ENCODE measurements at regions not wholly inside any gene's neighbourhood (a gene's known extent, or its start where the extent isn't known, plus 50 kb on each side); places are given as distances from the start of the nearest gene placed in this dataset.

GRCh38 chr3:67781871-67782270 lies 127.5 kb upstream of the SUCLG2 start:
- DNase-seq (ENCODE audit: low spot score), result no peak
- intact Hi-C loops (cut with DNase I), result no loop called here

DNA sequence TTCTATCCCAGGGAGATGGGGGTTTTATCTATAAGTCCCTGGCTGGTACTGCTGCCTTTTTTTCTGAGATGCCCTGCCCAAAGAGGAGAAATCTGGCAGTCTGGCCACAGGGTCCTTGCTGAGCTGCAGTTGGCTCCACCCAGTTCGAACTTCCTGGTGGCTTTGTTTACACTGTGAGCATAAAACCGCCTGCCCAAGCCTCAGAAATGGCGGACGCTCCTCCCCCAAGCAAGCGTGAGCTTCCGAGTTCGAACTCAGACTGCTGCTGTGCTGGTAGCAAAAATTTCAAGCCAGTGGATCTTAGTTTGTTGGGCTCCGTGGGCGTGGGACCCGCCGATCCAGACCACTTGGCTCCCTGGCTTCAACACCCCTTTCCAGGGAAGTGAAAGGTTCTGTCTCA lies 126.8 kb upstream of the SUCLG2 start:
- intact Hi-C loops (cut with DNase I), result no loop called here

DNA sequence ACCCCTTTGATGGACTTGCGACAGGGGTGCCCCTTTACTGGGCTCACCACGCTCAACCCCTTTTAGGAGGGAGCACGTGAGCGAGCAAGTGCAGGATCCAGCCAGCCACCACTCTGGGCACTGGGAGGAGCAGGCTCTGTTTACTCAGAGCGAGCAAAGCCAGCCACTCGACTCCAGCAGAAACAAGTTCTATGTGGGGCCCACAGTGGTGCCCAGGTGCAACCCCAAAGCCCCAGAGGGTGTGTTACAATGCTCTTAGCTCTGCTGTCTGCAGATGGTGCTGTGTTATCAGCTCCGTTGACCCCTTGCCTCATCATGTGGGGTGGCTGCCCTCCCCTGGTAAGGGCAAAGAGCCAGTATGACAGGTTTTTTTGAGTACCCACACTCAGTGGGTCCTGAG lies 120.3 kb upstream of the SUCLG2 start:
- intact Hi-C loops (cut with DNase I), result no loop called here
- no peak for DNase-seq (ENCODE audit: low spot score)

More for the DNA sequence above, 126.8 kb upstream of the SUCLG2 start:
- no peak for DNase-seq (ENCODE audit: low spot score)

GRCh38 chr3:67765575-67765974 lies 111.2 kb upstream of the SUCLG2 start:
- DNase-seq (ENCODE audit: low spot score), result no peak
- intact Hi-C loops (cut with DNase I), result no loop called here

DNA sequence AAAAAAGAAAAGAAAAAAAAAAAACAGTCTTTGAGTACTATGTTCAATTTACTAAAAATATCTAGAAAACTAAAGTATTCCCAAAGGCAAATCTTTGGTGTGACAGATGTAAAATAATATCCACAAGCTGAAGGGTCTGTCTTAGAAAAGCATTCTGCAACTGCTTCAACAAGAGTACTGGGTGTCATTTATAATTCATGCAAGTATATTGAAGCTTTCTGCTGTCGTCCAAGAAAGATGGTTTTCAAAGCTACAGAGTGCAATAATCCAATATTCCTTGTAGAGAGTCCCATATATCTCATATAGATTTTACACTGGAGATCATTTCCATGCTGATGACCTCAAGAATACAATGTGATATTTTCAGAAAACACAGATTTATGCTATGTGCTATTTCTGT lies 90.9 kb upstream of the SUCLG2 start:
- no peak for DNase-seq (ENCODE audit: low spot score)
- intact Hi-C loops (cut with DNase I), result no loop called here

DNA sequence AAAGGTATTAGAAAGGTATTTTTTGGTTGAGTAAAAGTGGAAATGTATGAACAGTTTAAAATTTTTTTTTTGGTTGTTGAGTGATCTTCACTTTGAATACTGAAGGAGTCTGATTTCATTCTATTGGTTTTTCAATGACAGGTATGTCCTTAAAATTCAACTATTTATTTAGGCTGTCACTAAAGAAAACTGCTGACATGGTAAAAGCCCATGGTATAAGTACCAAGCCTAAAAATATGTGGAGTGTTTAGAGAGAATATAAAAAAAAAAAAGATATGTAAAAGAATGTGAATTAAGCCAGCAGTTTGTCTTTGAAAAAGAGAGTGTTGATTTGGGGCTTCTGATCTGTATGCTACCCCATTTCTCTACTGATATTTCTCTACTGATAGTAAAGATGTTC lies 90.3 kb upstream of the SUCLG2 start:
- intact Hi-C loops (cut with DNase I), result no loop called here
- no peak for DNase-seq (ENCODE audit: low spot score)

GRCh38 chr3:67739851-67740250 lies 85.4 kb upstream of the SUCLG2 start:
- intact Hi-C loops (cut with DNase I), result no loop called here
- DNase-seq (ENCODE audit: low spot score), result no peak

DNA sequence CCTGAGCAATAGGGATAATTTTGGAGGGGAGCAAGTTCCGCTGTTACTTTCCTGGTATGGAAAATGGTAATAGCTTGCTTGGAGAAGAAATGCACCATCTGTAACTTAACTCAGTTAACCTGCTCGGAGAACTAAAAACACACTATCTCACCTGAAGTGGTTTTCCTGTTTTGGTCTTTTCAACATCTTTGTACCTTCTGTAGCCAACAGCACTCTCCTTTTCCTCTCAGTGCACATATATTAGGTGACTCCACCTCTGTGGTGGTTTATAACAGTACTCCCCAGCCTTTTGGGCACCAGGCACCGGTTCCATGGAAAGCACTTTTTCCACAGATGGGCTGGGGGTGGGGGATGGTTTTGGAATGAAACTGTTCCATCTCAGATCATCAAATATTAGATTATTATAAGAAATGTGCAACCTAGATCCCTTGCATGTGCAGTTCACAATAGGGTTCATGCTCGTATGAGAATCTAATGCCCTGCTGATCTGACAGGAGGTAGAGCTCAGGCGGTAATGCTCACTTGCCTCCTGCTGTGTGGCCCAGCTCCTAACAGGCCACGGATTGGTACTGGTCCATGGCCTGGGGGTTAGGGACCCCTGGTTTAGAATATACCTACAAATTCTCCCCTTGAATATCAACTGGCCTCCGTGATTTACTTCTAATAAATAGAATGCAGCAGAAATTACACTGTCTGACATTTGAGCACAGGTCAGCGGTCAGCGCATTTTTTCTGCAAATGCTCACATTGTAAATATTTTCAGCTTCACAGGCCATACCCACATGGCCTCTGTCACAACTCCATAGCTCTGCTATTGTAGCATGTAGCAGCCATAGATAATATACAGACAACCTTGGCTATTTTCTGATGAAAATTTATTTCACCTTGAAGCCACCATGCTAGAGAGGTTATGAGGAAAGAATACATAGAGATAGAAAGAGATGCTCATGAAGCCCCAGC lies 83.8 kb upstream of the SUCLG2 start:
- intact Hi-C loops (cut with DNase I), result no loop called here
- no peak for DNase-seq (ENCODE audit: low spot score)

GRCh38 chr3:67737140-67737539 lies 82.7 kb upstream of the SUCLG2 start:
- intact Hi-C loops (cut with DNase I), result no loop called here

DNA sequence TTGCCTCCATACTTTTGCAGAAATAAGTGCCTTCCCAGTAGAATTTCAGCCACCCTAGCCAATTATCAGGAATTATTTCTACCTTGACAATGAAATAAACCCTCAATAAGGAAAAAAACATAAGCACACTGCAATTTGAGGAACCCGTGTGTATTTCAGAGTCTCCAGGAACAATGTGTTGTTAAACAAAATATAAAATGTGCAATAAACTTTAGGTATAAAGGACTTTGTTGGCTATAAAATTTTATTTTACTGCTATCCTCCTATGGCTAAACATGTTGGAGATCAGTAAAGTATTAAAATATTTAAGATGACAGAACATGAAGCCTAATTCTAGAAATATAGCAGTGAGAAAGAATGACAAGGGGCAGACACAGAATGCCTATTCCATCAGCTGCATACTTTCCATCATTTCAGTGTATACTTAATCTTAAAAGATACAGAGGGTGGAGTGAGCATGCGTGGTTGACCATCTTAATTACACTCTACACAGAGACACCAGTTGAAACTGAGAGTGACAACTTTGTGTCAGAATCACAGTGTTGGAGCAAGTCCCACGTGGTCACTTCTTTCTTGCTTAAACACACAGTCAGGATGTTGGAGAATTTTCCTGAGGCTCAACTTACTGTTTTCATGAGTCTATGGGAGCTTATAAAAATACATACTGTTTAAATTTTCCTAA lies 79.0 kb upstream of the SUCLG2 start:
- intact Hi-C loops (cut with DNase I), result no loop called here
- DNase-seq (ENCODE audit: low spot score), result no peak

More at GRCh38 chr3:67737140-67737539, 82.7 kb upstream of the SUCLG2 start:
- DNase-seq (ENCODE audit: low spot score), result no peak

DNA sequence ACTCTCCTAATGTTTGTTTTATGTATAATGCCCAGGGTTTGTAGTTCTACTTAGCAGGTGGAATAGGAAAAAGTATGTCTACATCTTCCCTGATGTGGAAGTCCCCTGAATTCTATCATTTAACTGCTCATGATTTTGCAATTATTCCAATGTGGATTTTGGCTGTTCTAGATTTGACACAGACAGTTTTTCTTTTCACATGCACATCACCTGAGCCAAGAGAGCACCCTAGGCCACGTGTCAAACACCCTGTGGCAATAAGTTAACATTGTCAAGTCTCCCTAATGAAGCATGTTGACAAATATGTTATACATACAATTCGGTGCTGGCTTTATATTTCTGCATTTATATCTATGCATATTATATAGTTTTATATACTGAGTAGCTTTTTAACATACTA lies 70.0 kb upstream of the SUCLG2 start:
- no peak for DNase-seq (ENCODE audit: low spot score)
- intact Hi-C loops (cut with DNase I), result no loop called here

- intact Hi-C loops (cut with DNase I), result no loop called here
- DNase-seq (ENCODE audit: low spot score), result no peak
Measured at GRCh38 chr3:67723863-67724262, 69.5 kb upstream of the SUCLG2 start.

GRCh38 chr3:67719333-67719732 lies 64.9 kb upstream of the SUCLG2 start:
- intact Hi-C loops (cut with DNase I), result no loop called here
- DNase-seq (ENCODE audit: low spot score), result no peak

- intact Hi-C loops (cut with DNase I), result no loop called here
- no peak for DNase-seq (ENCODE audit: low spot score)
Measured at GRCh38 chr3:67715971-67716370, 61.6 kb upstream of the SUCLG2 start.

DNA sequence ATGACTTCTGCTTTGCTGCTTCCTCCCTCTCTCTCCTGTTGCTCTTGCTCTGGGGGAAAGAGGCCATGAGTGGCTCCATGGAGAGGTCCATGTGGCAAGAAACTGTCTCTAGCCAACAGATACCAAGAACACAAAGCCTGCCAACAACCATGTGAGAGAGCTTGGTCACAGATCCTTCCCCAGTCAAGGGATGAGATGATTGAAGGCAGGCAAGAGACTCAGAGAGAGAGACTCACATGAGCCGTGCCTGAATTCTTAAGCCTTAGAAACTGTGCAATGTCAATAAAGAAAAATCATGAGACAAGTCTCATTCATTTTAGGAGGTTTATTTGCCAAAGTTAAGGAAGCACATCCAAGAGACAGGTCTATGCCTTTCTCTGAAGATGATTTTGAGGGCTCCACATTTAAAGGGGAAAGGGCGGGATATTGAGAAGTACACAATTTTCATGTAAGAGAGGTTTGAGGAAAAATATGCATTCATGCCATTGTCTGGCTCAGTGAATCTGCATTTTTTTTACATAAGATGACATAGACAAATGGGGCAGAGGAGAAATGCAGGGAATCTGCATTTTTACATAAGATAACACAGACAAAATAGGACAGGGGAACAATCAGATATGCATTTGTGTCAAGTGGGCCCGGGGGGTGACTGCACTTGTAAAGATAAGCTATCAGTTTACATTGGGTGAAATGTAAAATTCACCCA lies 59.5 kb upstream of the SUCLG2 start:
- intact Hi-C loops (cut with DNase I), result no loop called here
- DNase-seq (ENCODE audit: low spot score), result no peak

DNA sequence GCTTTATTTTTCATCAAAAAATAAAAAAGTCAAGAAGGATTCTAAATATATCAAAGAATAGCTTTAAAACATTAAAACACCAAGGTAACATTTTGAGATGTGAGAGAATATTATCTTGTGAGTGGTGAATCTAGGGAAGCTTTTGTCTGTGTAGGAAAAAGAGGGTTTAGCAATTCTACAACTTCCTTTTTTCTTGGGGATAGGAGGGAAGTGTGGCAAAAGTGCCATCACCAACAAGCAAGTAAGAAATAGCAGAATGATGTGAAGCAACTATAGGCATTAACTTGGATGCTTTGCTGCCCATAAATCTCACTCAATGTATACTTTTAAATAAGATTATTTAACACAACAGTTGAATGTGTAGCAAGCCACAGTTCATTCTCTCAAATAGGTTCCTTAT lies 57.8 kb upstream of the SUCLG2 start:
- intact Hi-C loops (cut with DNase I), result no loop called here
- DNase-seq (ENCODE audit: low spot score), result no peak

- DNase-seq (ENCODE audit: low spot score), result no peak
- intact Hi-C loops (cut with DNase I), result no loop called here
Measured at GRCh38 chr3:67710396-67710795, 56.0 kb upstream of the SUCLG2 start.

GRCh38 chr3:67706934-67707333 lies 52.5 kb upstream of the SUCLG2 start:
- no peak for DNase-seq (ENCODE audit: low spot score)
- intact Hi-C loops (cut with DNase I), result no loop called here

DNA sequence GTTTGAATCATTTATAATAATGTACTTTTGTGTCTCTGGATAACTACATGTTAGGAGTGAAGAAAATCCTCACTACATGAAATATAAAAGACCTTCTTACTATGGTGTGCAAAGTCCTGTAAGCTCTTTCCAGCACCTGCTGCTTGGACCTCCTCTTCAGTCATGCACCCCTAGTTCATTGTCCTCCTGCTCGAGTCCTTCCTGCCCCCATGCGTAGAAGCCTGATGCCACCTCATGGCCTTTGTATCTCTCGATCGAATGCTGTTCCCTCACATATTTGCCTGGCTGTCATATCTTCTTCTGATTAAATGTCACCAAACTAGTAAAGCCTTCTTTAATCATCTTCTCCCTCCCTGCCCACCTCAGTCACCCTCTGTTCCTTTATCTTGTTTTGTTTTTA lies 49.9 kb upstream of the SUCLG2 start:
- intact Hi-C loops (cut with DNase I), result no loop called here
- no peak for DNase-seq (ENCODE audit: low spot score)
